ENCODE measurements at regions not wholly inside any gene's neighbourhood (a gene's known extent, or its start where the extent isn't known, plus 50 kb on each side); places are given as distances from the start of the nearest gene placed in this dataset.

- no peak for DNase-seq (ENCODE audit: low read depth in 2 of 2)
Observed at GRCh38 chr21:24131056-24131455, 1476.2 kb downstream of the MRPL39 start.

- no peak for DNase-seq (ENCODE audit: low read depth in 2 of 2)
Observed at GRCh38 chr21:24127651-24128050, 1479.6 kb downstream of the MRPL39 start.

- DNase-seq (ENCODE audit: low read depth in 2 of 2): no peak
Observed at GRCh38 chr21:24123785-24124184, 1483.5 kb downstream of the MRPL39 start.

- no peak for DNase-seq (ENCODE audit: low read depth in 2 of 2)
Observed at GRCh38 chr21:24118738-24119459, 1488.4 kb downstream of the MRPL39 start.

- DNase-seq (ENCODE audit: low read depth in 2 of 2): no peak
Observed at GRCh38 chr21:24115141-24115540, 1492.1 kb downstream of the MRPL39 start.

- no peak for DNase-seq (ENCODE audit: low read depth in 2 of 2)
Observed at GRCh38 chr21:24112020-24112419, 1495.3 kb downstream of the MRPL39 start.

- DNase-seq (ENCODE audit: low read depth in 2 of 2): no peak
Observed at GRCh38 chr21:24110846-24111245, 1496.4 kb downstream of the MRPL39 start.

- no peak for DNase-seq (ENCODE audit: low read depth in 2 of 2)
Observed at GRCh38 chr21:24097181-24097580, 1510.1 kb downstream of the MRPL39 start.

- no peak for DNase-seq (ENCODE audit: low read depth in 2 of 2)
Observed at GRCh38 chr21:24096651-24097050, 1510.6 kb downstream of the MRPL39 start.

GRCh38 chr21:24093032-24093431 lies 1514.2 kb downstream of the MRPL39 start:
- DNase-seq (ENCODE audit: low read depth in 2 of 2): no peak

GRCh38 chr21:24076179-24076578 lies 1531.1 kb downstream of the MRPL39 start:
- DNase-seq (ENCODE audit: low read depth in 2 of 2): no peak

GRCh38 chr21:24055696-24056095 lies 1551.6 kb downstream of the MRPL39 start:
- no peak for DNase-seq (ENCODE audit: low read depth in 2 of 2)

GRCh38 chr21:24050231-24050630 lies 1557.0 kb downstream of the MRPL39 start:
- no peak for DNase-seq (ENCODE audit: low read depth in 2 of 2)

GRCh38 chr21:24046829-24047443 lies 1560.3 kb downstream of the MRPL39 start:
- no peak for DNase-seq (ENCODE audit: low read depth in 2 of 2)

- DNase-seq (ENCODE audit: low read depth in 2 of 2): no peak
Observed at GRCh38 chr21:24045775-24046215, 1561.5 kb downstream of the MRPL39 start.

GRCh38 chr21:24045373-24045772 lies 1561.9 kb downstream of the MRPL39 start:
- DNase-seq (ENCODE audit: low read depth in 2 of 2): no peak

- no peak for DNase-seq (ENCODE audit: low read depth in 2 of 2)
Observed at GRCh38 chr21:24042687-24043086, 1564.6 kb downstream of the MRPL39 start.

- no peak for DNase-seq (ENCODE audit: low read depth in 2 of 2)
Observed at GRCh38 chr21:24032709-24033232, 1574.5 kb downstream of the MRPL39 start.

GRCh38 chr21:24027396-24027795 lies 1579.9 kb downstream of the MRPL39 start:
- no peak for DNase-seq (ENCODE audit: low read depth in 2 of 2)

- DNase-seq (ENCODE audit: low read depth in 2 of 2): no peak
Observed at GRCh38 chr21:24025101-24025500, 1582.2 kb downstream of the MRPL39 start.

GRCh38 chr21:24023936-24024335 lies 1583.3 kb downstream of the MRPL39 start:
- DNase-seq (ENCODE audit: low read depth in 2 of 2): no peak

GRCh38 chr21:24023402-24023801 lies 1583.9 kb downstream of the MRPL39 start:
- no peak for DNase-seq (ENCODE audit: low read depth in 2 of 2)

- no peak for DNase-seq (ENCODE audit: low read depth in 2 of 2)
Observed at GRCh38 chr21:24014381-24014780, 1592.9 kb downstream of the MRPL39 start.
